SW480 (cell line): ENCODE measurements at regions not wholly inside any gene's neighbourhood (a gene's known extent, or its start where the extent isn't known, plus 50 kb on each side); places are given as distances from the start of the nearest gene placed in this dataset.
"Not testable (repeated sequence)": the region's sequence is repeated elsewhere in the genome, so short reads cannot be mapped to it uniquely, and the experiment has no call there.

Source experiments
- DNase-seq: peaks from one replicate; pipeline ENCODE4 v3.0.0-alpha.2; 2016; ENCODE audit warnings: low spot score

GRCh38 chr2:3036432-3037125 is 341.0 kb downstream of the EIPR1 start:
- DNase-seq, result no peak

GRCh38 chr2:3035385-3036050 is 342.1 kb downstream of the EIPR1 start:
- DNase-seq, result no peak

- no peak for DNase-seq
Observed at GRCh38 chr2:3034856-3035255, 342.8 kb downstream of the EIPR1 start.

- DNase-seq, result peak; percentile 32
Observed at GRCh38 chr2:3034396-3034795, 343.2 kb downstream of the EIPR1 start.

GRCh38 chr2:3033315-3033714 is 344.3 kb downstream of the EIPR1 start:
- DNase-seq, result no peak

GRCh38 chr2:3030791-3031190 is 346.8 kb downstream of the EIPR1 start:
- DNase-seq, result not testable (repeated sequence)

- no peak for DNase-seq
Observed at GRCh38 chr2:3025984-3026383, 351.6 kb downstream of the EIPR1 start.

GRCh38 chr2:3025261-3025660 is 352.4 kb downstream of the EIPR1 start:
- no peak for DNase-seq

GRCh38 chr2:3024401-3024935 is 353.1 kb downstream of the EIPR1 start:
- DNase-seq, result no peak

GRCh38 chr2:3023531-3023930 is 354.1 kb downstream of the EIPR1 start:
- DNase-seq, result no peak

GRCh38 chr2:3022841-3023372 is 354.7 kb downstream of the EIPR1 start:
- no peak for DNase-seq

GRCh38 chr2:3021720-3022119 is 355.9 kb downstream of the EIPR1 start:
- no peak for DNase-seq

GRCh38 chr2:3010001-3010400 is 367.6 kb downstream of the EIPR1 start:
- DNase-seq, result no peak

- DNase-seq, result no peak
Observed at GRCh38 chr2:3009483-3009882, 368.1 kb downstream of the EIPR1 start.

- DNase-seq, result no peak
Observed at GRCh38 chr2:3009005-3009404, 368.6 kb downstream of the EIPR1 start.

GRCh38 chr2:3008561-3008960 is 369.1 kb downstream of the EIPR1 start:
- DNase-seq, result no peak

- no peak for DNase-seq
Observed at GRCh38 chr2:3007135-3007534, 370.5 kb downstream of the EIPR1 start.

- DNase-seq, result no peak
Observed at GRCh38 chr2:3005859-3006501, 371.6 kb downstream of the EIPR1 start.

- DNase-seq, result peak; percentile 29
Observed at GRCh38 chr2:3001615-3002560, 375.7 kb downstream of the EIPR1 start.

- DNase-seq, result no peak
Observed at GRCh38 chr2:3000968-3001367, 376.6 kb downstream of the EIPR1 start.

- no peak for DNase-seq
Observed at GRCh38 chr2:3000125-3000524, 377.5 kb downstream of the EIPR1 start.

GRCh38 chr2:2998971-2999370 is 378.6 kb downstream of the EIPR1 start:
- no peak for DNase-seq
